ENCODE measurements at regions not wholly inside any gene's neighbourhood (a gene's known extent, or its start where the extent isn't known, plus 50 kb on each side); places are given as distances from the start of the nearest gene placed in this dataset.

GRCh38 chr6:119961450-119961849 lies 611.9 kb upstream of the MAN1A1 start:
- ATAC-seq (peak; percentile 69), FAIRE-seq (no peak), DNase-seq (ENCODE audit: low spot score) (peak; percentile 30)
- no TSS peak for BruUV-seq (replicated peaks)
- Histone ChIP-seq H3K4me1 (ENCODE audit: insufficient read depth, low read length) (no peaks in the 10 kb centered on the region), H3K27ac (ENCODE audit: extremely low read length, insufficient read depth, low read length) (no peak overlapping the region), H3K9me3 (ENCODE audit: low read length) (no peaks in the 10 kb centered on the region), H3K27me3 (ENCODE audit: control insufficient read depth in 1 of 2, insufficient read depth in 2 of 2, low read length in 2 of 2) (no peaks in the 10 kb centered on the region), H4K20me1 (ENCODE audit: insufficient read depth, low read length) (no peaks in the 10 kb centered on the region), H3K9ac (ENCODE audit: insufficient read depth, low read depth, low read length) (no peak overlapping the region), H3K4me3 (replicated peaks in 1 of 3; ENCODE audit: insufficient read depth in 1 of 3, low read depth in 2 of 3, low read length in 3 of 3) (no peak overlapping the region), H2AFZ (ENCODE audit: low read length) (no peak overlapping the region), H3K79me2 (ENCODE audit: insufficient read depth, low read length) (no peaks in the 10 kb centered on the region), H3K4me2 (ENCODE audit: low read depth, low read length) (no peak overlapping the region), H3K36me3 (replicated peaks in 1 of 2; ENCODE audit: control insufficient read depth in 1 of 2, insufficient read depth in 2 of 2, low read length in 2 of 2) (no peaks in the 10 kb centered on the region)
- intact Hi-C loops (cut with micrococcal nuclease; ENCODE audit: unreplicated experiment) (no loop called here), in situ Hi-C loops (cut with HindIII; ENCODE audit: extremely low pct_ligation_motif_present, low pct_unique_long_range_greater_than_20kb) (no loop called here)
- ChIA-PET POLR2A (no interaction called here), CTCF (ENCODE audit: low intra/inter-chr PET ratio, low total read pairs) (no interaction called here)
- WGBS (ENCODE audit: low lambda C conversion rate): 33% methylated on average over 2 of the region's 2 CpGs
- TF ChIP-seq ZNF446 (CRISPR knock-in tag; IDR thresholded peaks at IDR 0.05) (no peak), TEAD3 (CRISPR knock-in tag; optimal IDR thresholded peaks at IDR 0.05; ENCODE audit: borderline replicate concordance) (no peak), DMAP1 (CRISPR knock-in tag; IDR thresholded peaks at IDR 0.05) (no peak), FOXP1 (IDR thresholded peaks at IDR 0.05) (no peak), FOXP1 (CRISPR knock-in tag; IDR thresholded peaks at IDR 0.05) (no peak), SETDB1 (CRISPR knock-in tag; IDR thresholded peaks at IDR 0.05; ENCODE audit: borderline replicate concordance) (no peak), GLI4 (CRISPR knock-in tag; IDR thresholded peaks at IDR 0.05; ENCODE audit: borderline replicate concordance) (no peak), GMEB2 (CRISPR knock-in tag; IDR thresholded peaks at IDR 0.05; ENCODE audit: low read depth) (no peak), ZNF44 (CRISPR knock-in tag; IDR thresholded peaks at IDR 0.05) (no peak)
- TF ChIP-seq, protein P1, sequence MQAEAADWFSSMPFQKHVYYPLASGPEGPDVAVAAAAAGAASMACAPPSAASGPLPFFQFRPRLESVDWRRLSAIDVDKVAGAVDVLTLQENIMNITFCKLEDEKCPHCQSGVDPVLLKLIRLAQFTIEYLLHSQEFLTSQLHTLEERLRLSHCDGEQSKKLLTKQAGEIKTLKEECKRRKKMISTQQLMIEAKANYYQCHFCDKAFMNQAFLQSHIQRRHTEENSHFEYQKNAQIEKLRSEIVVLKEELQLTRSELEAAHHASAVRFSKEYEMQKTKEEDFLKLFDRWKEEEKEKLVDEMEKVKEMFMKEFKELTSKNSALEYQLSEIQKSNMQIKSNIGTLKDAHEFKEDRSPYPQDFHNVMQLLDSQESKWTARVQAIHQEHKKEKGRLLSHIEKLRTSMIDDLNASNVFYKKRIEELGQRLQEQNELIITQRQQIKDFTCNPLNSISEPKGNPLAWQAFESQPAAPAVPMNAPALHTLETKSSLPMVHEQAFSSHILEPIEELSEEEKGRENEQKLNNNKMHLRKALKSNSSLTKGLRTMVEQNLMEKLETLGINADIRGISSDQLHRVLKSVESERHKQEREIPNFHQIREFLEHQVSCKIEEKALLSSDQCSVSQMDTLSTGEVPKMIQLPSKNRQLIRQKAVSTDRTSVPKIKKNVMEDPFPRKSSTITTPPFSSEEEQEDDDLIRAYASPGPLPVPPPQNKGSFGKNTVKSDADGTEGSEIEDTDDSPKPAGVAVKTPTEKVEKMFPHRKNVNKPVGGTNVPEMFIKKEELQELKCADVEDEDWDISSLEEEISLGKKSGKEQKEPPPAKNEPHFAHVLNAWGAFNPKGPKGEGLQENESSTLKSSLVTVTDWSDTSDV (CRISPR knock-in tag; IDR thresholded peaks at IDR 0.05): no peak
